ENCODE measurements at regions not wholly inside any gene's neighbourhood (a gene's known extent, or its start where the extent isn't known, plus 50 kb on each side); places are given as distances from the start of the nearest gene placed in this dataset.

DNA sequence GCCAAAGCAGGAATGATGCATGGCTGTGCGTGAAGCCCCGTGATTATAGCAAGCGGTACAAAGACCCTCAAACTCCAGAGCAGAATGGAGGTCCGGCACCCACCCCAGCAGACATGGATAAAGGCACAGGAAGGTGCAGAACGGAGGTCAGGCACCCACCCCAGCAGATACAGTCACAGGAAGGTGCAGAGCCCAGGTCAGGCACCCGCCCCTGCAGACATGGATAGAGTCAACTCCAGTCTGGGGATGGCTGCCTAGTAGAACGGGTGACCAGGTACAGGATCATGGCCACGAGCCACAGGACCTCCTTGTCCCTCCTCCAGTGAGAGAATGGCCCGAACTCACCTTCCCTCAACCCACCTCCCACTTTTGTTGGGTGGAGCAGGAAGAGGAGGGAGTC, 318.3 kb upstream of the SALL3 start:
- H3K4me3 ChIP-seq (ENCODE audit: low read depth, low read length) = no peak overlapping the region
- TF ChIP-seq, protein P1, sequence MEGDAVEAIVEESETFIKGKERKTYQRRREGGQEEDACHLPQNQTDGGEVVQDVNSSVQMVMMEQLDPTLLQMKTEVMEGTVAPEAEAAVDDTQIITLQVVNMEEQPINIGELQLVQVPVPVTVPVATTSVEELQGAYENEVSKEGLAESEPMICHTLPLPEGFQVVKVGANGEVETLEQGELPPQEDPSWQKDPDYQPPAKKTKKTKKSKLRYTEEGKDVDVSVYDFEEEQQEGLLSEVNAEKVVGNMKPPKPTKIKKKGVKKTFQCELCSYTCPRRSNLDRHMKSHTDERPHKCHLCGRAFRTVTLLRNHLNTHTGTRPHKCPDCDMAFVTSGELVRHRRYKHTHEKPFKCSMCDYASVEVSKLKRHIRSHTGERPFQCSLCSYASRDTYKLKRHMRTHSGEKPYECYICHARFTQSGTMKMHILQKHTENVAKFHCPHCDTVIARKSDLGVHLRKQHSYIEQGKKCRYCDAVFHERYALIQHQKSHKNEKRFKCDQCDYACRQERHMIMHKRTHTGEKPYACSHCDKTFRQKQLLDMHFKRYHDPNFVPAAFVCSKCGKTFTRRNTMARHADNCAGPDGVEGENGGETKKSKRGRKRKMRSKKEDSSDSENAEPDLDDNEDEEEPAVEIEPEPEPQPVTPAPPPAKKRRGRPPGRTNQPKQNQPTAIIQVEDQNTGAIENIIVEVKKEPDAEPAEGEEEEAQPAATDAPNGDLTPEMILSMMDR (IDR thresholded peaks at IDR 0.05; ENCODE audit: borderline replicate concordance, insufficient read depth, low read depth, low read length) = no peak

DNA sequence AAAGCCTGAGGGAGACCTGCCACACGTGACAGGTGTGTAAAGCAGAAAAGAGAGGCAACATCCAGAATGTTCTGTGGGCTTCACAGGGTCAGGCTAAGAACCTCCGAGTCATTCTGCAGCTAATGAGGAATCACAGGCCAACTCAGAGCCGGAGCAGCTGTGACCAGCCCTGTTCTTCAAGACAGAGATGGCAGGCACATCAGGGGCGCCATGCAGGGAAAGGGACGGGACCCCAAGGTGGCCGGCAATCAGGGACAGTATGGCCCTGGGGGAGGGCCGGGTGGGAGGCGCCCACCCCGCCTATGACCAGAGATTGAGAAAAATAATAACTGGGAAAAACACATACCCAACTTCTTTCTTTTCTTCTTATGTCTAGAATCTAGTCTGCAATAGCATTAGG, 316.7 kb upstream of the SALL3 start:
- no peak overlapping the region for H3K4me3 ChIP-seq (ENCODE audit: low read depth, low read length)
- TF ChIP-seq, protein P1 (IDR thresholded peaks at IDR 0.05; ENCODE audit: borderline replicate concordance, insufficient read depth, low read depth, low read length) = no peak

DNA sequence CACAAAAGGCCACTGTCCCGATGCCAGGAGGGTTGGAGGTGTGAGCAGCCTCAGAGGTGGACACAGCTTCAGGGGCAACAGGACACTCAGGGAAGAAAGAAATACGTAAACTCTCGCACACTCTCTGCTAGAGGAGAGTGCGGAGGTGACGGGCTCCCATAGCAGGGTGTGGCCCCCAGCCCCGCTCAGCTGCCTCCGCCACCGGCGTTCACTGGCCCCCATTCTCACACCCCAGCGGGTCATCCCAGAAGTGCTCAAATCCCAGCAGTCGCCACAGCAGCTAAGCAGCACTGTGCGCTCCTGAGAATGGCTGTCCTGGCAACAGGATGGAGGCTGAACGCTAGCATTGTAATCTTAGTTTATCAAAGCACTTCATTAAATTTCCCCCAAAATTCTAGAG, 315.6 kb upstream of the SALL3 start:
- TF ChIP-seq, protein P1 (IDR thresholded peaks at IDR 0.05; ENCODE audit: borderline replicate concordance, insufficient read depth, low read depth, low read length) = no peak

DNA sequence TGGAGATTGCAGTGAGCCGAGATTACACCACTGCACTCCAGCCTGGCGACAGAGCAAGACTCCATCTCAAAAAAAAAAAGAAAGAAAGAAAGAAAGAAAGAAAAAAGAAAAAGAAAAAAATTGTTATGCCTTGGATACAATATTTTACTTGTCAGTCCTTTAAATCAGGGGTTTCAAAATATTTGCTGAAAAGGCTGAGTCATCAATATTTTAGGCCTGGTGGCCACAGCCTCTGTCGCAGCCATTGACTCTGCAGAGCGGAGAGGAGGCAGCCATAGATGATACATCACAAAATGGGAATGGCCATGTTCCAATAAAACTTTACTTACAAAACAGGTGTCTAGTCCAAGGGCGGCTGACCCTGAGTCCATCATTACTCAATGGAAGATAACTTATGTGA, 314.8 kb upstream of the SALL3 start:
- TF ChIP-seq, protein P1 (IDR thresholded peaks at IDR 0.05; ENCODE audit: borderline replicate concordance, insufficient read depth, low read depth, low read length) = no peak
- no peak overlapping the region for H3K4me3 ChIP-seq (ENCODE audit: low read depth, low read length)

More for the DNA sequence above, 315.6 kb upstream of the SALL3 start:
- no peak overlapping the region for H3K4me3 ChIP-seq (ENCODE audit: low read depth, low read length)

DNA sequence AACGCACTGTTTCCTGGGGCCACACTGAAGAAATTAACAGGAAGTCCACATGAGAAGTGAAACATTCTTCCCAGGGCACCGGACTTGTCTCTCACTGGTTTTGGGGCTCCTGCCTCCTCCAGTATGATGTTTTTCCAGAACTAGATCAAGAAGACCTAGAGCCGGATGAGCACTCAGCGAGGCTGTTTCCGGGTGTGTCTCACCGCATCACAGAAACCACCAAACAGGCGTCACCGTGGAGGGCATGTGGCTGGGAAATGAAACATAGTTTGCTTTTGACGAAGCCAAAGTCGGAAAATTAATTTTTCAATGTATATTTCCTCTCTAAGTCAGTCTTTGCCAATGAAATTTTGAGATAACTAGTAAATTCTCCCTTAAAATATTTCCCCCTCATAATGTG, 314.0 kb upstream of the SALL3 start:
- TF ChIP-seq, protein P1 (IDR thresholded peaks at IDR 0.05; ENCODE audit: borderline replicate concordance, insufficient read depth, low read depth, low read length) = no peak
- no peak overlapping the region for H3K4me3 ChIP-seq (ENCODE audit: low read depth, low read length)

DNA sequence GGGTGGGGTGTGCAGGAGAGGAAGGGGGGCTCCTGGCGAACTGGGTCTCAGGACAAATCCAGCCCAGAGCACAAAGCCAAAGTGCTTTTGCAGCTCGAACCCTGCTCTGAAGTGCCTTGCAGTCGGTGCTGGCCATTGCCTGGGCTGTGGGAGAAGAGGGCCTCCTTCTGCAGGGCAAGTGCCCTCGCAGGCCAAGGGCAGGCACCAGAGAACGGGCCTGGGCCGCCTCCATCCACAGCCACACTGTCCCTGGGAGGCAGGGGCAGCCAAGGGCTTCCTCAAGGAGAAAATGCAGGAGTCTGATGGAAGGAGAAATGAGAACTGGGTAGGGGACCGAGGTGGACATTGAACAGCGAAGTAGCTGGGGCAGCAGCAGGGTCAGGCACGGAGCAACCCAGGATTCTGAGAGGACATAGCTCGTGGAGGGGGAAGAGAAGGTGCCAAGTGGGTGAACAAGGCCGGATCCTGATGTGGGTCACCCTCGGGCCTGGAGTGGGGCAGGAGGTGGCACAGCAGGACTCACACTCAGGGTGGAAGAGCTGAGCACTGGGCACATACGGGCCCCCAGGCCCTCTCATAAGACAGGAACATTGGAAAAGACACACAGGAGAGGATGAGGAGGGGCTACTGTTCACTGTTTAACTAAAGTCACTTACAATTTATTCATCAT, 312.8 kb upstream of the SALL3 start:
- TF ChIP-seq, protein P1 (IDR thresholded peaks at IDR 0.05; ENCODE audit: borderline replicate concordance, insufficient read depth, low read depth, low read length) = no peak
- no peak overlapping the region for H3K4me3 ChIP-seq (ENCODE audit: low read depth, low read length)

DNA sequence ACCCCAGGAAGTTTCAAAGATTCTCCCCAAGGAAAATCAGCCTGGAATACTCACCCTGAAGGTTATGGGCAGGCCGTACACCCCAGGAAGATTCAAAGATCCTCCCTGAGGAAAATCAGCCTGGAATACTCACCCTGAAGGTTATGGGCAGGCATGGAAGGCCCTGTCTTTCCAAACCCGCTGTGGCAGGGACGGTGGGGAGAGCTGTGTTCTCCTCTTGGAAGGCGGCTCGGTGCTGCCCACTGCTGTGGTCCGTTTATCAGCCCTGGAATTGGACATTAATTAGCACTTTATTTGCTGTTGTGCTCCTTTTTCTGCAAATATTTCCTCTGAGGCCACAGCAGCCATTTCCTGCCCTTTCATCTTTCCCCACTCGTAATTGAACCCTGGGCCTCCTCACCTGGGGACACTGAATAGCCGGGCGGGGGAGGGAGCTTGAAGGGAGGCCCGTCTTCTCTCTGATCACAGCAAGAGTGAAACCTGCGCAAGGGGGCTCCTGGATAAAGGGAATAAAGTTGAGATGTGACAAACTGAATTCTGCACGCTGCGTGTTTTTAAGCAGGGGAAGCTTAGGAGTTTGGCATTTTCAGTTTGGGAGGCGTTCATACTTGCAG, 308.7 kb upstream of the SALL3 start:
- TF ChIP-seq, protein P1 (IDR thresholded peaks at IDR 0.05; ENCODE audit: borderline replicate concordance, insufficient read depth, low read depth, low read length) = no peak

More for the DNA sequence above, 308.7 kb upstream of the SALL3 start:
- H3K4me3 ChIP-seq (ENCODE audit: low read depth, low read length) = no peak overlapping the region
